RWPE2 (cell line): ENCODE measurements at regions not wholly inside any gene's neighbourhood (a gene's known extent, or its start where the extent isn't known, plus 50 kb on each side); places are given as distances from the start of the nearest gene placed in this dataset.

Source experiments
- ATAC-seq: fragments of 200-7000 bp; cut with Tn5 transposase; 3 replicates; pipeline ENCODE4 v1.9.1; 2021; ENCODE audit warnings: low read depth
- DNase-seq: peaks from one replicate; pipeline ENCODE4 v3.0.0-alpha.2; 2020; ENCODE audit warnings: low spot score
- H3K27ac ChIP-seq: fragments of 450-650 bp; 2 replicates; pipeline ENCODE4 v1.5.1; 2017; ENCODE audit warnings: mild to moderate bottlenecking; ENCODE audit not compliant: poor library complexity, severe bottlenecking
- H3K27me3 ChIP-seq: fragments of 250-450 bp; sonication (Bioruptor Pico); 2 replicates; pipeline ENCODE4 v1.5.1; 2021; ENCODE audit warnings: mild to moderate bottlenecking, moderate library complexity; ENCODE audit not compliant: insufficient read depth, poor library complexity, severe bottlenecking
- H3K36me3 ChIP-seq: fragments of 250-450 bp; sonication (Bioruptor Pico); 2 replicates; pipeline ENCODE4 v1.5.1; 2020; ENCODE audit warnings: low read depth, mild to moderate bottlenecking, moderate library complexity
- H3K4me1 ChIP-seq: fragments of 250-450 bp; sonication (Bioruptor Pico); 2 replicates; pipeline ENCODE4 v1.5.1; 2021; ENCODE audit warnings: mild to moderate bottlenecking, moderate library complexity; ENCODE audit not compliant: insufficient read depth, poor library complexity, severe bottlenecking
- H3K4me3 ChIP-seq: fragments of 250-450 bp; sonication (Bioruptor Pico); 2 replicates; pipeline ENCODE4 v1.5.1; 2021; ENCODE audit warnings: mild to moderate bottlenecking, moderate library complexity; ENCODE audit not compliant: severe bottlenecking
- H3K9me3 ChIP-seq: fragments of 250-450 bp; sonication (Bioruptor Pico); 2 replicates; pipeline ENCODE4 v1.5.1; 2021; ENCODE audit warnings: mild to moderate bottlenecking, moderate library complexity; ENCODE audit not compliant: severe bottlenecking
- CTCF ChIP-seq: fragments of 450-650 bp; IDR thresholded peaks from one replicate; pipeline ENCODE4 v1.5.1; 2017; ENCODE audit warnings: mild to moderate bottlenecking, moderate library complexity; ENCODE audit not compliant: poor library complexity, severe bottlenecking

DNA sequence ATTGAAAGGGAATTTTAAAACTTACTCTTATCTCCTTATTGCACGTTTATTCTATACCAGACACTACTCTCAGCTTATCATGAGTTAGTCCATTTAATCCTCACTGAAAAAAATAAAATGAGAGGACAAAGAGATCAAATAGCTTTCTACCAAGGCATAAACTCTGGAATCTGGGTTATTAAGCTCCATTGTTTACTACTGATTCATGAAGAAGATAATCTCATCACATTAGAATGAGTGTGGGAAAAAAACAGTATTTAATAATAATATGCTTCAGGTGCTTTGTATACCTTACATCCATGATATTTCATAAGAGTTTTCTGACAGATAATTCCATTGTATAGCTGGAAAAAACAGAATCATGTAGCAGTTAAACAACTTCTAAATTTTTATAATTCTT is 1092.6 kb downstream of the TECRL start:
- no peak overlapping the region for H3K27ac ChIP-seq
- H3K9me3 ChIP-seq = no peaks in the 10 kb centered on the region
- peaks cover 2% of the 10 kb centered on the region for H3K4me1 ChIP-seq
- no peak for ATAC-seq
- no peak for TF ChIP-seq CTCF
- no peaks in the 10 kb centered on the region for H3K36me3 ChIP-seq
- no peak overlapping the region for H3K4me3 ChIP-seq
- no peaks in the 10 kb centered on the region for H3K27me3 ChIP-seq
- DNase-seq = no peak

- no peaks in the 10 kb centered on the region for H3K9me3 ChIP-seq
- H3K27ac ChIP-seq = no peak overlapping the region
- ATAC-seq = no peak; the same call in 2 of the 3 replicates
- no peak for DNase-seq
- peaks cover 2% of the 10 kb centered on the region for H3K4me1 ChIP-seq
- no peaks in the 10 kb centered on the region for H3K36me3 ChIP-seq
- no peak overlapping the region for H3K4me3 ChIP-seq
- no peak for TF ChIP-seq CTCF
- no peaks in the 10 kb centered on the region for H3K27me3 ChIP-seq
Observed at GRCh38 chr4:63315651-63316050, 1093.6 kb downstream of the TECRL start.

GRCh38 chr4:63308697-63309096 is 1100.6 kb downstream of the TECRL start:
- no peak for TF ChIP-seq CTCF
- no peak overlapping the region for H3K4me3 ChIP-seq
- H3K4me1 ChIP-seq = peaks cover 4% of the 10 kb centered on the region
- H3K9me3 ChIP-seq = no peaks in the 10 kb centered on the region
- H3K27me3 ChIP-seq = no peaks in the 10 kb centered on the region
- DNase-seq (no peak), ATAC-seq (no peak)
- no peak overlapping the region for H3K27ac ChIP-seq
- H3K36me3 ChIP-seq = no peaks in the 10 kb centered on the region

GRCh38 chr4:63302792-63303191 is 1106.5 kb downstream of the TECRL start:
- Histone ChIP-seq H3K36me3 (no peaks in the 10 kb centered on the region), H3K27me3 (no peaks in the 10 kb centered on the region)

More at GRCh38 chr4:63302792-63303191, 1106.5 kb downstream of the TECRL start:
- TF ChIP-seq CTCF = no peak
- no peaks in the 10 kb centered on the region for H3K4me1 ChIP-seq
- ATAC-seq = no peak
- H3K4me3 ChIP-seq = no peak overlapping the region
- no peak for DNase-seq
- H3K9me3 ChIP-seq = no peaks in the 10 kb centered on the region
- no peak overlapping the region for H3K27ac ChIP-seq
